ENCODE measurements at regions not wholly inside any gene's neighbourhood (a gene's known extent, or its start where the extent isn't known, plus 50 kb on each side); places are given as distances from the start of the nearest gene placed in this dataset.

- TF ChIP-seq HCFC1 (IDR thresholded peaks at IDR 0.05; ENCODE audit: low read length) (no peak), SMAD1 (IDR thresholded peaks at IDR 0.05; ENCODE audit: low read depth, partially characterized antibody) (no peak), POLR2A (IDR thresholded peaks at IDR 0.05; ENCODE audit: low read depth, low read length) (no peak), FOXM1 (IDR thresholded peaks at IDR 0.05; ENCODE audit: low read depth, low read length) (no peak), TARDBP (IDR thresholded peaks at IDR 0.05; ENCODE audit: borderline replicate concordance) (no peak), EZH2 (IDR thresholded peaks at IDR 0.05; ENCODE audit: borderline replicate concordance, control insufficient read depth, low read depth, low read length) (no peak), CTCF (IDR thresholded peaks at IDR 0.05 in 2 of 3, conservative IDR thresholded peaks at IDR 0.05 in 1 of 3; ENCODE audit: control insufficient read depth in 2 of 3, extremely low read depth in 1 of 3, insufficient read depth in 1 of 3, low read depth in 3 of 3, low read length in 3 of 3) (no peak), YY1 (IDR thresholded peaks at IDR 0.05; ENCODE audit: low read depth, low read length) (no peak)
These were observed 147.4 kb downstream of the TRIM36 start for GRCh38 chr5:115022303-115022702.
